ENCODE measurements at regions not wholly inside any gene's neighbourhood (a gene's known extent, or its start where the extent isn't known, plus 50 kb on each side); places are given as distances from the start of the nearest gene placed in this dataset.

- Histone ChIP-seq H3K4me3 (no peak overlapping the region), H3K36me3 (no peaks in the 10 kb centered on the region), H3K4me1 (no peaks in the 10 kb centered on the region), H3K9me3 (no peaks in the 10 kb centered on the region), H3K27ac (no peak overlapping the region), H3K27me3 (no peaks in the 10 kb centered on the region)
- TF ChIP-seq POLR2A (IDR thresholded peaks at IDR 0.05) (no peak), CTCF (IDR thresholded peaks at IDR 0.05) (no peak)
- DNase-seq = no peak
- WGBS, 2 donors = 32 to 47% methylated on average over 3 of the region's 3 CpGs
- intact Hi-C loops (cut with DNase I) = no loop called here
Measured at GRCh38 chr13:89136678-89137077, 1465.5 kb downstream of the SLITRK5 start.

GRCh38 chr13:89150362-89150761, 1479.2 kb downstream of the SLITRK5 start:
- H3K36me3 ChIP-seq = no peaks in the 10 kb centered on the region
- no peak overlapping the region for H3K4me3 ChIP-seq
- H3K9me3 ChIP-seq = no peaks in the 10 kb centered on the region
- no peak for TF ChIP-seq CTCF (IDR thresholded peaks at IDR 0.05)
- TF ChIP-seq POLR2A (IDR thresholded peaks at IDR 0.05) = no peak
- no peak overlapping the region for H3K27ac ChIP-seq
- intact Hi-C loops (cut with DNase I) = no loop called here
- no peaks in the 10 kb centered on the region for H3K4me1 ChIP-seq
- no peaks in the 10 kb centered on the region for H3K27me3 ChIP-seq
- DNase-seq = no peak

GRCh38 chr13:89153941-89154340, 1482.8 kb downstream of the SLITRK5 start:
- no peak for DNase-seq
- no peak overlapping the region for H3K4me3 ChIP-seq
- no peaks in the 10 kb centered on the region for H3K27me3 ChIP-seq
- no peak for TF ChIP-seq CTCF (IDR thresholded peaks at IDR 0.05)
- TF ChIP-seq POLR2A (IDR thresholded peaks at IDR 0.05) = no peak
- H3K4me1 ChIP-seq = no peaks in the 10 kb centered on the region
- no peak overlapping the region for H3K27ac ChIP-seq
- H3K9me3 ChIP-seq = no peaks in the 10 kb centered on the region
- intact Hi-C loops (cut with DNase I) = no loop called here
- WGBS, 2 donors = 70 to 85% methylated on average over 5 of the region's 5 CpGs
- no peaks in the 10 kb centered on the region for H3K36me3 ChIP-seq

- Histone ChIP-seq H3K36me3 (no peaks in the 10 kb centered on the region), H3K4me3 (no peak overlapping the region), H3K4me1 (no peaks in the 10 kb centered on the region), H3K27me3 (no peaks in the 10 kb centered on the region), H3K9me3 (no peaks in the 10 kb centered on the region), H3K27ac (no peak overlapping the region)
- intact Hi-C loops (cut with DNase I) = no loop called here
- TF ChIP-seq POLR2A (IDR thresholded peaks at IDR 0.05) = no peak
- no peak for TF ChIP-seq CTCF (IDR thresholded peaks at IDR 0.05)
- DNase-seq = no peak
- 82 to 85% methylated on average over 16 of the region's 16 CpGs for WGBS, 2 donors
Measured at GRCh38 chr13:89163096-89163495, 1491.9 kb downstream of the SLITRK5 start.

GRCh38 chr13:89165685-89166084, 1494.5 kb downstream of the SLITRK5 start:
- intact Hi-C loops (cut with DNase I) = no loop called here
- no peaks in the 10 kb centered on the region for H3K27me3 ChIP-seq
- no peaks in the 10 kb centered on the region for H3K4me1 ChIP-seq
- TF ChIP-seq CTCF (IDR thresholded peaks at IDR 0.05) = no peak
- TF ChIP-seq POLR2A (IDR thresholded peaks at IDR 0.05) = no peak
- no peak overlapping the region for H3K27ac ChIP-seq
- H3K4me3 ChIP-seq = no peak overlapping the region
- H3K36me3 ChIP-seq = no peaks in the 10 kb centered on the region
- WGBS, 2 donors = 45 to 66% methylated on average over 1 of the region's 1 CpG
- no peaks in the 10 kb centered on the region for H3K9me3 ChIP-seq
- DNase-seq = no peak

All from esophagus squamous epithelium (tissue), 5 donors.